NCI-H1092 treated with DMSO at 0.1 percent for 48 hours (cell line): ENCODE measurements at regions not wholly inside any gene's neighbourhood (a gene's known extent, or its start where the extent isn't known, plus 50 kb on each side); places are given as distances from the start of the nearest gene placed in this dataset.
"Not testable (repeated sequence)": the region's sequence is repeated elsewhere in the genome, so short reads cannot be mapped to it uniquely, and the experiment has no call there.

Experiments used
- DNase-seq: peaks from one replicate; lab custom pipeline; 2025; lab: John Stamatoyannopoulos, UW

DNA sequence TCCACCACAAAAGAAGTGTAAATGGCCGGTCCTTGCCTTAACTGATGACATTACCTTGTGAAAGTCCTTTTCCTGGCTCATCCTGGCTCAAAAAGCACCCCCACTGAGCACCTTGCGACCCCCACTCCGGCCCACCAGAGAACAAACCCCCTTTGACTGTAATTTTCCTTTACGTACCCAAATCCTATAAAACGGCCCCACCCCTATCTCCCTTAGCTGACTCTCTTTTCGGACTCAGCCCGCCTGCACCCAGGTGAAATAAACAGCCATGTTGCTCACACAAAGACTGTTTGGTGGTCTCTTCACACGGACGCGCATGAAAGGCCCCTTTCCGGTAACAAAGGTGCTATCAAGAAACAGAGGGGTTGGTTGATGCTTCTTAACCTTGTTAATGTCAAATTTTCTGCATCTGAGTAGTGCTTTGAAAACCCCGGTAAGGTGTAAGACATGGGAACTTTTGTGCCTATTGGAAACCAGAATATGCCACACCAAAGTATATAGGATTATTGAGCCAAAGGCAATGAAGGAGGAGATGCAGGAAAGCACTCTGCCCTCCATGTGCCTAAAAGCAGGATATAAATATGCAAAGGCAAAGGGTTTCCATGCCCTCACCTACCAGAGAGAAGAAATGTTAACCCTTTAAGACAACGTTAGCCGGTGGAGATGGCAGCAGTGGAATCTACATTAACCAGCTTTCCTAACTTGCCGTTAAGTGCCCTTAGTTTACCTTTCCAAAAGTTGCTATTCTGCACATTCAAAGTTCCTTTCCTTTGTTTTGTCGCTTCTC, 105.4 kb upstream of the LDB2 start:
- DNase-seq: not testable (repeated sequence)

DNA sequence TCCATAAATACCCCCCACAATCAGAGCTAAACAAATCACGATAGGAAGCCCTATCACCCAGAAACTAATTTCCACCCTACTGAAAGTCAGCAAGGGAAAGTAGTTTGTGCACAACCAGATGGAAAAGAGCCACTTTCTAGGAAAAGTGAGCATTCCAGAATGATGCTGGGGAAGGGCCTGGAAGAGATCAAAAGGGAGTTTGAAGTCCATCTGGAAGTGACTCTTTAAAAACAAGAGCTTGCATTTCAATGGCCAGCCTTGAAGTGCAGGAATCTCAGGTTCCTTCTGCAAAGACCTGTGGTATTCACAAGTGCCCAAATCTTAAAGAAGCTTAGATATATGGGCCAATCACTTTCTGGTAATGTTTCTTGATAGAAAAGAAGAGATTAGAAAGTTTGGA, 97.0 kb upstream of the LDB2 start:
- no peak for DNase-seq

DNA sequence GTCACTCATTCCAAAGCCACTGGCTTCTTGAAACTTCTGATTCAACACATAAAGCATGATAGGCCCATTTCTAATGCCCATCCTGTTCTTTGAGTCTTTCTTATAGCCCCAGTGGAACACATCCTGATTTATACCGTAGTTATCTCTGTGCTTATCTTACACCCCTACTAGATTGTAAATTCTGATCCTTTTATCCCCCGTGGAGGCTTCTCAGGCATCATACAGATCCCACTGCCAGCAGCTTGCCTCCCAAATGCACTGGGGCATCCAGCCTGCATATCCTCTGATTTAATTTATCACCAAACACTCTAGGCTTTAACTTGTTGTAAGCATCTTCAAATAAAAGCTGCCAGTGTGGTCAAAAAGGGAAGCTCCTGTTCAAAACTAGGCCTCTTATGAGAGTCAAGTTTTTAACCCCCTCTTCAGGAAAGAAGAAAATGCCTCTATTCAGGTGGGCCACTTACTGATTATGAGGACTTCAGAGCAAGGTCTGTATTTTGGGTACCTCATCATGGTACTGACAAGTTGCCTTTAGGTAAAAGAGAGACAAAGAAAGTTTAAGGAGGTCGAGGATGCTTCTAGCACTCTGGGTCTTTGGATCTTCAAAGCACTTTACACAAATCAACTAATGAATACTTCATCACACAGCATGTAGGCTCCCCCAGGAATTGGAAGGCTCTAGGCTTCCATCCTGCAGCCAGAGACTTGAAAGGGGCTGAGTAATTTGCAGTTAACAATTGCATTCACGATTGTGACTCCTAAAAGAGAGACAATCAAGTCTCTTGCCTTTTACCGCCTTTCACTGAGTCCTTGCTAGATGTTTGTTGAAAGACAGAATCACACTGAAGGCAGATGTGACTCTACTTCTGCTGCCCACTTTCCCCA, 95.8 kb upstream of the LDB2 start:
- DNase-seq: no peak

DNA sequence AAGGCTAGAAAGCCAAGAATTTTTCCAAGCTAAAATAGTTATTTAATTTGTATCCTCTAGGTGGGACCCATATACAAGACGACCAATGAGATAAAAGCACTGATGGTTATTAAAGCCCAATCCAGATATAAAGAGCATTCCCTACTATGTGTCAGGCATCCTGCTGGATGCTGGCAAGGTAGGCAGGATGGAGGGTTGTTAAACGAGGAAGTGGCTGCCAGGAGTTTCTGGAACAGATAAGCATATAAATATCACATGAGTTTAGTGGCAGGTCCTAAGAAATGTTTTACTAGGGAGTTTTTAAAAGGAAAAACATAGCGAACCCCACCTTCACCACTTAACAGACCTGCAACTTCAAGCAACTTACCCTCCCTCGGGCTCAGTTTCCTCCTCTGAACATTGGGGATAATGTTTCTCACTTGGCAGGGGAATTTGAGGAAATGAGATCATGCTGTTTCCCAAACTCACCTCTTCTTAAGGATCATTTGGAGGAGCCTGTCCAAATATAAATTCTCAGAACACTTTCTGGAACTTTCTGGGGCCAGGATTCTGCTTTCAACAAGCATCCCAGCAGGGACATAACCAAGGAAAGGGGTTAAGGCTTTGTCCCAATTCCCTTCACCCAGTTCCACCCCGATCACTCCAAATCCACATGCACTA, 94.3 kb upstream of the LDB2 start:
- no peak for DNase-seq

DNA sequence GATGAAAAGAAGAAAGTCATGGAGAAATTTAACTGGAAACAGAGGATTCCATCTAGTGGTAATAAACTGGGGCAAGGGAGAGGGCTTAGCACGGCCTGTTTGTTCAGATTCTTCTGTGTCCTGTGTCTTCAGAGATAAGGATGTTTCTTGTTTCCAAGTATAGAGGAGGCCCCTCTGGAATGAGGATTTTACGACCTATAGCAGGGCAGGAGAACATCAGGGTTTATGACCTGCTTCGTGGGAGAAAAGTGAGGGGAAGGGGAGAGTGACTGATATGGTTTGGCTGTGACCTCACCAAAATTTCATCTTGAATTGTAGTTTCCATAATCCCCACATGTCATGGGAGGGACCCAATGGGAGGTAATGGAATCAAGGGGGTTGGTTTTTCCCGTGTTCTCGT, 93.0 kb upstream of the LDB2 start:
- no peak for DNase-seq

DNA sequence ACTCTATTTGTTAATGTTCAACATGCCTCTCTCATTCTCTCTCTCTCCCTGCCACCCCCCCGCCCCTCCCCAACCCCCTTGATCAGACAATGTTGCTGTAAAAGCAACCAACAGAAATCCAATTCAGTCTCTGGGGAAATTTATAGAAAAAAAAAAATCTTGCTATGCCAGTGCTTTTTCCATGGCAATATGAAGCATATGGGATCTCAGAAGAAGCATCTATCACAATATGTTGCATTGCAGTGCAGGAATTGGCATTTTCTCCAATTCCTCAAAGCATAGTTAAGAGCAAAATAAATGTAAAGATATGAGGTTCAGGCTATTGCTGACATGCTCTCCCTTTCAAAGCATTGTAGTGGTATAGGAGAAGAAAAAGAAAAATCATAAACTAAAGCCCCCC, 90.9 kb upstream of the LDB2 start:
- DNase-seq: no peak

DNA sequence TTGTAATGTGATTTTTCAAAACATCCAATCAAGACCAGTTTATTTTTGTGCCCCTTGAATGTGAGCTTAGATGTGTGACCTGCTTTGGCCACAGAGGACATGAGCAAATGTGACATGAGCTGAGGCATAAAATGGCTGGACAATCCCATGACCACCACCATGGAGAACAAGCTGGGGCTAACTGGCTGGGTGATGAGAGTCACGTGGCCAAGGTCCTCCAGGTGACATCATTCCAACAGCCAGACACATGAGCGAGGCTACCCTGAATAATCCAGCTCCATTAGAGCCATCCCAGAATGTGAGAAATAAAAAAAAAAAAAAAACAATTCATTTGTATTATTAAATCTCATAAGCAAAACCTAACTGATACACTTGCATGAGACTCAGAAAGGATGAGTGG, 90.4 kb upstream of the LDB2 start:
- no peak for DNase-seq

DNA sequence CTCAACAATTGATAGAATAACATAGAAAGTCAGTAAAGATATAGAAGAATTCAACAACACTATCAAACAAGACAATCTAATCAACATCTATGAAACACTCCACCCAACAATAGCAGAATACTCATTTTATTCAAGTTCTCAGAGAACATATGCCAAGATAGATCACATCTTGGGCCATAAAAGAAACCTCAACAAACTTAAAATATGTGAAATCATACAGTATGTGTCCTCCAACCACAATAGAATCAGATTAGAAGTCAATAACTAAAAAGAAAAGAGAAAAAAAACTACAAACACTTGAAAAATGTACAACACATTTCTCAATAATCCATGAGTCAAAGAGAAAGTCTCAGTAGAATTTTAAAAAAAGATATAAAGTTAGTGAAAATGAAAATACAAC, 78.6 kb upstream of the LDB2 start:
- no peak for DNase-seq

DNA sequence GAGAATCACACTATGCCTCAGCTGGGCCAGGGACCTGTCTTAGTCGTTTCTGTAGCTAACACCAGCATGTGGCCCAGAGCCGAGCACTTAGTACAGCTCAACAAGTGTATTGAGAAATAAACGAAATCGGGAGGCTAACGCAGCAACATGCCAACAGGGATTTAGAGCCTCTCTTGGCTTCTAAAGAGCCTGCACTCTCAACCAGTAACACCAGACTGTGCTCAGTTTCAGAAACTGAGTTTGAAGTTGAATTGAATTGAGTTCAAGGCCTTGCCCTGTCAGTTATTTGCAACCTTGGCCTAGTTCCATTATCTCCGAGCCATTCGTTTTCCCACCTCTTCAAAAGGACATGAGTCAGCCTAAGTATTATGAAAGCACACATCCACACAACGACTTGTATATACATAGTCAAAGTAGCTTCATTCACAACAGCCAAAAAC, 71.3 kb upstream of the LDB2 start:
- DNase-seq: no peak

DNA sequence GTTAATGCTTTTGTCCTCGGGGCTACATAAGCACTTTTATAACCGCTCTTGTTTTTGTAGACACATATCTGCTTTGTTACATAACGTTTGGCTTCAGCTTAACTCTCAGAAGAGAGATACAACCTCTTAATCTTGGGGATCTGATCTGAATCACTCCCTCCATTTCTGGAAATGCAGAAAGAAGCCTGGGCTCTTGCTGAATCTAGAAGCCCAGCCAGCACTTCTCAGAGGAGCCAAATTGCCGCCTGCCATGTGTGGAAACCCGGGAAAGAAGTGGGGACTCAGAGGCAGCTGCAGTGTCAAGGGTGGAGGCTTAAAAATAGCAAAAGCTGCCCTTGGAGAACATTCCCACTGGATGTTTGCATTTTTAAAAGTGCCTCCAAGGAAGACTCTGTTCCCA, 69.3 kb upstream of the LDB2 start:
- DNase-seq: no peak

DNA sequence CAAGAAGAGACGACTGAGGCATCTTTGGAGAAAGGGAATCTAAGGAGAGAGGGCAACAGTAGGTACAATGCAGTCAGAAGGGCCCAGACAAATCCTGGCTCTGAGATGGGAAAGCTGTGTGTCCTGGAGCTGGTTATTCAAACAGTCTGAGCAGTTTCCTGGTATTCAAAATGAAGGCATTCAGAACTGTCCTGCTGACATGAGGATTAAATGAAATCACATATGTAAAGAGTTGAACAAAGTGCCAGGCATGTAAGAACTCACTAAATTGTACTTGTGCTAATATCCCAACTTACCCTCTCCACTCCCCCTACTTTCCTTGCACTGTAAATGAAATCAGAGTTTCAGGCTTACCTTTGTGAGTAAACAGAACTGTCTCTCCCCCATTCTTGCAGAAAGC, 60.9 kb upstream of the LDB2 start:
- no peak for DNase-seq

DNA sequence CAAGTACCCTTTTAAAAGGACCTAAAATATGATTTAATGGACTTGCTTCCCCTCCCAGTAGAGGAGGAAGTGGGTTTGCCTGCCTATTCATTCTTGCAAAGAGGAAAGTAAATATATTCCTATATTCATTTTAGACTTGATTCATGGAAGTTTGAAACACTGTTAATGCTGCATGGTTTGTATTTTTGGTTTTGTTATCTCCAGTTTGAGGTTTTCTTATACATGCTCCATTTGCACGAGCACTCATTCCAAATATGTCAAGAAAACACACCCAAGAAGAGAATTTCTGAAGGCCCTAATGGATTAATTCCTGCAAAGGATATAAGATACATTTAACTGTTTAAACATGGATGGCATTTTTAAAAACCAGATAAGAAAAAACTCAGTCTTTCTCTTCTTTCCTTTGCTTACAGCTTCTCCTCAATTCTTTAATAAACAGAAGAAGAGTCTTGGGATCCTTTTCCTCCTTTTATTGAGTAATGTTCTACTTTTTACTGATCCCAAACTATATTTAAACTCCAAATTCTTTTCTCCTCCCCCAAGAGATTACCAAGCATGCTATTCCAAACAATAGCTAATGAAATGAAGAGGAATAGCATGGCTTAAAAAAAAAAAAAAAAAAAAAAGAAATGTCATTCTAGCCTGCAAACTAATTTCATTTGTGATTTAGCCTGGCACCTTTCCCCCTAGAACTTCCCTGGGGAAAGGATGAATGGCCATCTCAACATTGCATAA, 54.6 kb upstream of the LDB2 start:
- DNase-seq: no peak

DNA sequence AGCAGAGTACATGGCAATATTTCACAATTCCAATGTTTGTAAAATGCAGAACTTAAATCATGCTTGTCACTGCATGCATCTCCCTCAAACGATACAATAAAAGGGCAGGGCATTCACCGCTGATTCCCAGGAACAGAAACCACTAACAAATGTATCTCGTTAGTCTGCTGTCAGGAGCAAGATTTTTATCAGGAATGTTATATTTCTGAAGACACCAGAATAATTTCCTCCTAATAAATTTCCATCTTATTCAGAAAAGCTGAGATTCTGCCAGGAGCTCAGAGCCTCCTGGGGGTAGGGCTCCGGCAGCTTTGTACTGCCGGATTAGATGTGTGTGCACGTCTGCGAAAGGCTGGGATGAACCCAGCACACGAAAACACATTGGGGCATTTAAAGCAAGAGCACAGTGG, 54.0 kb upstream of the LDB2 start:
- no peak for DNase-seq
